ENCODE measurements at regions not wholly inside any gene's neighbourhood (a gene's known extent, or its start where the extent isn't known, plus 50 kb on each side); places are given as distances from the start of the nearest gene placed in this dataset.

GRCh38 chr20:56796345-56796744, 167.2 kb downstream of the TFAP2C start:
- Histone ChIP-seq H3K4me3 (no peak overlapping the region), H3K4me1 (ENCODE audit: insufficient read depth) (no peaks in the 10 kb centered on the region), H2AFZ (no peak overlapping the region), H4K20me1 (ENCODE audit: insufficient read depth, poor library complexity, severe bottlenecking) (no peaks in the 10 kb centered on the region), H3K27ac (no peak overlapping the region), H3K27me3 (peaks cover 2% of the 10 kb centered on the region), H3K36me3 (replicated peaks; ENCODE audit: insufficient read depth, low read depth) (no peaks in the 10 kb centered on the region), H3K9me3 (ENCODE audit: low read depth) (no peaks in the 10 kb centered on the region), H3K4me2 (no peak overlapping the region), H3K9me2 (replicated peaks; ENCODE audit: insufficient read depth) (no peaks in the 10 kb centered on the region), H3K79me2 (no peaks in the 10 kb centered on the region)
- no peak for DNase-seq (ENCODE audit: low spot score)
- no peak for TF ChIP-seq EZH2 (IDR thresholded peaks at IDR 0.05; ENCODE audit: borderline replicate concordance)
- TF ChIP-seq CTCF (IDR thresholded peaks at IDR 0.05; ENCODE audit: poor library complexity) = no peak
- no peak for TF ChIP-seq EZH2phosphoT487 (IDR thresholded peaks at IDR 0.05; ENCODE audit: low read depth, severe bottlenecking, unreplicated experiment)
- WGBS (ENCODE audit: low lambda C conversion rate, missing lambda C conversion rate) = 79% methylated on average over 3 of the region's 3 CpGs

DNA sequence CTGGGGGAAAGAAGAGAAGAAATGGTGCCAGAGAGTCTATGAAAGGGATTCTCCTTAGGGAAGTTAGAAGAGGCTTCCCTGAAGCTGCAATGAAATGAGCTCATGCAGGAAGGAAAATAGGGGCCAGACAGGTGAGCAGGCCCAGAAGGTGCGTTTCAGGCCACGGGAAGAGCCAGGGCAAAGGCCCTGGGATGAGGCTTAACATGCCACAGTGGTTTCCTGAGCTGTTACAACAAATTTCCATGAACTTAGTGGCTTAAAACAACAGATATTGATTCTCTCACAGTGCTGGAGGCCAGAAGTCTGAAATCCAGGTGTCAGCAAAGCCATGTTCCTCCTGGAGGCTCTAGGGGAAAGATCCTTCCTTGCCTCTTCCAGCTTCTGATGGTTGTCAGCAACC, 167.9 kb downstream of the TFAP2C start:
- no peaks in the 10 kb centered on the region for H3K9me2 ChIP-seq (replicated peaks; ENCODE audit: insufficient read depth)
- no peaks in the 10 kb centered on the region for H3K9me3 ChIP-seq (ENCODE audit: low read depth)
- 67% methylated on average over 2 of the region's 2 CpGs for WGBS (ENCODE audit: low lambda C conversion rate, missing lambda C conversion rate)

GRCh38 chr20:56798634-56799033, 169.5 kb downstream of the TFAP2C start:
- Histone ChIP-seq H4K20me1 (ENCODE audit: insufficient read depth, poor library complexity, severe bottlenecking) (no peaks in the 10 kb centered on the region), H3K4me3 (no peak overlapping the region), H3K4me1 (ENCODE audit: insufficient read depth) (no peaks in the 10 kb centered on the region), H3K9me3 (ENCODE audit: low read depth) (no peaks in the 10 kb centered on the region), H3K4me2 (no peak overlapping the region), H3K27ac (no peak overlapping the region), H2AFZ (no peak overlapping the region), H3K9me2 (replicated peaks; ENCODE audit: insufficient read depth) (no peaks in the 10 kb centered on the region), H3K27me3 (peaks cover 2% of the 10 kb centered on the region), H3K36me3 (replicated peaks; ENCODE audit: insufficient read depth, low read depth) (no peaks in the 10 kb centered on the region), H3K79me2 (no peaks in the 10 kb centered on the region)
- TF ChIP-seq CTCF (IDR thresholded peaks at IDR 0.05; ENCODE audit: poor library complexity) (no peak), EZH2phosphoT487 (IDR thresholded peaks at IDR 0.05; ENCODE audit: low read depth, severe bottlenecking, unreplicated experiment) (no peak), EZH2 (IDR thresholded peaks at IDR 0.05; ENCODE audit: borderline replicate concordance) (no peak)
- no peak for DNase-seq (ENCODE audit: low spot score)
- 94% methylated on average over 1 of the region's 1 CpG for WGBS (ENCODE audit: low lambda C conversion rate, missing lambda C conversion rate)

More for the DNA sequence above, 167.9 kb downstream of the TFAP2C start:
- Histone ChIP-seq H3K27me3 (peaks cover 2% of the 10 kb centered on the region), H3K36me3 (replicated peaks; ENCODE audit: insufficient read depth, low read depth) (no peaks in the 10 kb centered on the region), H4K20me1 (ENCODE audit: insufficient read depth, poor library complexity, severe bottlenecking) (no peaks in the 10 kb centered on the region), H3K4me2 (no peak overlapping the region), H3K79me2 (no peaks in the 10 kb centered on the region), H3K27ac (no peak overlapping the region), H3K4me1 (ENCODE audit: insufficient read depth) (no peaks in the 10 kb centered on the region), H3K4me3 (no peak overlapping the region), H2AFZ (no peak overlapping the region)
- no peak for TF ChIP-seq EZH2 (IDR thresholded peaks at IDR 0.05; ENCODE audit: borderline replicate concordance)
- TF ChIP-seq EZH2phosphoT487 (IDR thresholded peaks at IDR 0.05; ENCODE audit: low read depth, severe bottlenecking, unreplicated experiment) = no peak
- no peak for TF ChIP-seq CTCF (IDR thresholded peaks at IDR 0.05; ENCODE audit: poor library complexity)
- no peak for DNase-seq (ENCODE audit: low spot score)

- 88% methylated on average over 2 of the region's 2 CpGs for WGBS (ENCODE audit: low lambda C conversion rate, missing lambda C conversion rate)
- Histone ChIP-seq H3K27ac (no peak overlapping the region), H3K27me3 (peaks cover 2% of the 10 kb centered on the region), H3K4me3 (no peak overlapping the region), H4K20me1 (ENCODE audit: insufficient read depth, poor library complexity, severe bottlenecking) (no peaks in the 10 kb centered on the region), H3K4me2 (no peak overlapping the region), H3K9me3 (ENCODE audit: low read depth) (no peaks in the 10 kb centered on the region), H3K79me2 (no peaks in the 10 kb centered on the region), H3K36me3 (replicated peaks; ENCODE audit: insufficient read depth, low read depth) (no peaks in the 10 kb centered on the region), H3K9me2 (replicated peaks; ENCODE audit: insufficient read depth) (no peaks in the 10 kb centered on the region), H3K4me1 (ENCODE audit: insufficient read depth) (no peaks in the 10 kb centered on the region), H2AFZ (no peak overlapping the region)
- no peak for TF ChIP-seq CTCF (IDR thresholded peaks at IDR 0.05; ENCODE audit: poor library complexity)
- no peak for TF ChIP-seq EZH2 (IDR thresholded peaks at IDR 0.05; ENCODE audit: borderline replicate concordance)
- TF ChIP-seq EZH2phosphoT487 (IDR thresholded peaks at IDR 0.05; ENCODE audit: low read depth, severe bottlenecking, unreplicated experiment) = no peak
- no peak for DNase-seq (ENCODE audit: low spot score)
Measured at GRCh38 chr20:56799187-56799586, 170.1 kb downstream of the TFAP2C start.
